SK-N-DZ (cell line): ENCODE measurements at regions not wholly inside any gene's neighbourhood (a gene's known extent, or its start where the extent isn't known, plus 50 kb on each side); places are given as distances from the start of the nearest gene placed in this dataset.

ENCODE experiments used
- DNase-seq: peaks from one replicate; pipeline ENCODE4 v3.0.0-alpha.2; 2015; ENCODE audit warnings: low spot score

DNA sequence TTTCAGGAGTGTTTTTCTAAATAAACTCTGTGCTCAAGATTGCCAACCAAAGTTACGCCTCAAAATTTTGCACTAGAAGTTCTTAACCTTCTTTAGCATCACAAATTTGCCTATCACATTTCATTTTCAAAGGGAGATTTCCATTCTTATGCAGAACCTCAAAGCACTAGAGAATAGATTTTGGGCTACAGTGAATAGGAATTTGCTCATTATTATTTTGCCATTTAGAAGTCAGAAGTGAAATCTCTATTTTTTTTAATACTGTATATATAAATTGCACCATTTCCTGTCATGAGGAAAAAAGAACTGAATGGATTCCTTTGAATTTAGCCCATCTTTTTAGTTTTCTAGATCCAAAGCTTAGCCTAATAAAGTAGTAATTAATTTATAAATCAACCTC lies 796.4 kb downstream of the ADGRL2 start:
- no peak for DNase-seq

DNA sequence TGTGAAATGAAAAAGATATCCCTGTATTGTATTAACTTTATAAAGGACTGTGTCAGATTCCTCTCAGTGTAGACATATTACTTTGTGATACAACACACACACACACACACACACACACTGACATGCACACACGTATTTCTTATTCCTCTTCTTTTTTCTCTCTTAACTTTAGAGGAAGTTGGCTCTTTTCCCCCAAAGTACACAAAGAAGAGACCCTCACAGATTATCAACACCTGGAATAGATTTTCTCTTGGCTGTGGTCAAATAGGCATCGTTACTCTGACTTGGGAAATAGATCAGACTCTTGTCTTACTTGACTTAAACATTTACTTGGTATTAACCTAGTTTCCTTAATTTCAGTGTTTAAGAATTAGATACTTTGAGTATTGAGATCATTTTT lies 792.8 kb downstream of the ADGRL2 start:
- DNase-seq = no peak

DNA sequence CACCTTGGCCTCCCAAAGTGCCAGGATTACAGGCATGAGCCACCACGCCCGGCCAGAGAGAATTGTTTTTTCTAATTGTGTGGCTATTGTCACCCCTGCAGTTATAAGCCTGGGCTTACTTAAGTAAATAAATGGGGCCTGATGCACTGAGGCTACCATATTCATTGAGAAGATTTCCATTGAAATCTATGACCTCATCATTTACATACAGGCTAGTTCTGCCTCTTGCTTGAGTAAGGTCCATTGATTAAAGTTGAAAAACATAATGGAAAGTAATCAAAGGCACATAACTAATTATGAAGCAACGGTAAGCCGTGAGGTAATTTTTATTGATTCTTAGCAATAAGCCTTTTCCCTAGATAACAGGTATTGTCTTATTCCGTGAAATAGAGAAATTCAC lies 788.9 kb downstream of the ADGRL2 start:
- no peak for DNase-seq

DNA sequence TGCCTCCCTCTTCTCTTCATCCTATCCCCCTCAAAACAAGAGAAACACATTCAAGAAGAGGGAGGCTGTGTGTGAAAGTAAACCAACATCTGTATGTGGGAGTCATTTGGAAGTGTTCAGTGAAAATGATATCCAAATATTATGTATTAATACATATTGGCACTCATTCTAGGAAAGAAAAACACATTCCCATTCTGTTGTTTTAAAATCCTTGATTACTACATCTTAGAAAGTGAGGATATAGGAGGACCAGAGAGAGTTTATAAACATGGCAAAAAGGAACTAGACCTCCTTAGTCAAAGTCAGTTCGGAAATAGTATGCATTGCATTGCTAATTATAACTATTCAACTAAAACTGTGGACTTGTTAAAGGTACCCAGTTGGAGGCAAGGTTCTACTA lies 786.6 kb downstream of the ADGRL2 start:
- DNase-seq = no peak

DNA sequence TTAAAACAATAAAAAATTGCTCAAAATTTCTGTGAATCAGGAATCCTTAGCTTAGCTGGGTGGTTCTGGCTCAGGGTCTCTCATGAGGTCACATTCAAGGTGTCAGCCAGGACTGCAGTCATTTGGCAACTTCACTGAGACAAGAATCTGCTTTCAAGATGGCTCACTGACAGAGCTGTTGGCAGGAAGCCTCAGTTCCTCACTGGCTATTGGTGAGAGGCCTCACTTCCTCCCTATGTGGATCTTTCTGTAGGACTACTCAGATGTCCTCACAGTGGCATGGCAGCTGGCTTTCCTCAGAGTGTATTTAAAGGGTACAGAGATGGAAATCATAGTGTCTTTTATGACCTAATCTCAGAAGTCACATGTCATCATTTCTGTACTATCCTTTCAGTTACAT lies 785.7 kb downstream of the ADGRL2 start:
- DNase-seq = peak; percentile 2

DNA sequence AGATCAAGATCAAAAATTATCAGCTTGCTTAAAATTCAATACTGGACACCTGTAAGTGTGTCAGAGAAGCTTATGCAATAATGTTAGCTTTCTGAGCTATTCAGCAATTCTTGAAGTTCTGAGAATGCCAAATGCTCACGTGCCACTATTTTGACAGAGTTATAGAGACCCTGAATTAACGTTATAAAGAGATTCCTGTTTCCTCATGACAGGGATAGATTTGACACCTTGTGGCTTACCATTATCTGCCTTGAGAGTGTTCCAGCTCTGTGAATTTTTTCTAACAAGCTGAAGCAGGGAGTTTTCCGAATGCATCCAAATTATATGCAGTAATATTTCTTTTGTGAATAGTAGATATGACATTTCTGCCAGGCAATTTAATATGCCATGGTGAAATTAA lies 781.6 kb downstream of the ADGRL2 start:
- no peak for DNase-seq

DNA sequence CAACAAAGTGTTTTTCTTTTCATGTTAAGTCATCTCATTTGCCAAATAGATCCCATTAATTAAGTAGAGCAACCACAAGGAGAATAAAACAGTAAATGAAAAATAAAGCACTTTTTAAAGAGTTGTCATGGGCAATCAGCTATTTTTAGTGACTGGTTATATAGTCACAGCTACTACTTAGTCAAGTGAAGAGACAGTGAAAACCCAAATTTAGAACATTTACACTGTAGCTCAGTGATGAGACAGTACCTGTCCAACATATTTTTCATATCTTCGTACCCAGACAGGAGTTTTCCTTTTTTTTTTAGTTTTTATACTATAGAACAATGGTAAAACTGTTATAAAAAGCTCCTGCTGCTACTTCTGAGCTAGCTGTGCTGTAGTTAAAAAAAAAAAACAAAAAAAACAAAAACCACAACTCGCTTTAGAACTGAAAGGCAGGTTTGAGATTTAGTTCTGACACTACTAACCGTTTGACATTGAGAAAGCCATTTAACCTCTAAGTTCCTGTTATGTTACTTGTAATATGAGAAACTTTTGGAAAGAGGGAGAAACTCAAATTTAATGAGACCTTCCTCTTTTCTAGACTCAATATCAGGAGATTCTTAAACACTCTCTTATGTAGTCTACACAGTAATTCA lies 777.5 kb downstream of the ADGRL2 start:
- DNase-seq = no peak

DNA sequence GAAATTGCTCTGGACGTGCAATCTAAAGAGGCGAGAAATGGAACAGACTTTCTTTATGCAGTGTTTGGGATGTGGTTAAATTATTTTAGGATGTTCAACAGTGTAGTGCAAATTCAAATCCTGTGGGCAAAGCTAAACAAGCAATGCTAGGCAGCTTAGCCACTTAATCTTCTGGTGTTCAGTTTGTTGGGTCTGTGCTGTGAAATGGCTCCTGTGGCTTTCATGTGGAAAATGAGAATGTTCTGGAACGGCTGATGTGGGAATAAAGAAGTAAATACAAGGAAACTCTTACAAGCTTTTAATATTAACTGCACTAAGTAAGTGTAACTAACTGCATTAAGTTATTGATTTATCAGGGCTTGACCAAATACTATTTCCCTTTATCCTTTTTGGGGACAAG lies 766.6 kb downstream of the ADGRL2 start:
- DNase-seq = no peak

DNA sequence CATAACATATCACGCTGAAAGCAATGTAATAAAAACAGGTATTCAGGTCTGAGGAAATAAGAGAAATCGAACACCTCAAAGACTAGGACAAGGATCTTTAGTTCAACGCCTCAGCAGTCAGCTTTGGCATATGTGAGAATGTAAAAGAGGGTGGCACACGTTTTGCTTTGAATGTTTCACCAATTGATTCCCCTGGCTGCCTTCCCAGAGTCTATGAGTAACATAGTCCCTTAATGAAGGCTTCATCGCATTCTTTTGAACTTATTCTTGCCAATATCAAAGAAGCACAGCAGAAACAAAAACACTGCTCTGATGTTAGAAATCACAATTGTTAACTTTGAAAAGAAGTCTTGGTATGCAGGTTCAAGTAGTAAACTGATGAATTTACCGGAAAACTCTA lies 764.8 kb downstream of the ADGRL2 start:
- DNase-seq = no peak

DNA sequence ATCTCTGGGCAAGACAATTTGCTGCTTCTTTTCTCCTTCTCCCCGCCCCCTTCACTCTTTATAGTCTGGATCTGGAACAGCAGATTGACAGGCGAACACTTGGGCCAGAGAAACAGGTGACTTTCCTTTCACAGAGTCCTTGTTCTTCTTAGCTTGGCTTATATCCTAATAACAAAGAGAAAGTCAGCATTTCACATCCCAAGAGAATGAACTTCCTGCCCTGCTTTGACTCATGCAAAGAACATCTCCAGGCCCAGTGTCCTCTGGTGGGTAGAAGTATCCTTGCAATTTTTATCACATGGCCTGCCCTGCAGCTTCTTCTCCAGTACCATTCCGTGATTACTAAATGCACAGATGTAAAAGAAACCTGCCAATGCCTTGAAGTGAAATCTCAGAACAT lies 764.4 kb downstream of the ADGRL2 start:
- no peak for DNase-seq

DNA sequence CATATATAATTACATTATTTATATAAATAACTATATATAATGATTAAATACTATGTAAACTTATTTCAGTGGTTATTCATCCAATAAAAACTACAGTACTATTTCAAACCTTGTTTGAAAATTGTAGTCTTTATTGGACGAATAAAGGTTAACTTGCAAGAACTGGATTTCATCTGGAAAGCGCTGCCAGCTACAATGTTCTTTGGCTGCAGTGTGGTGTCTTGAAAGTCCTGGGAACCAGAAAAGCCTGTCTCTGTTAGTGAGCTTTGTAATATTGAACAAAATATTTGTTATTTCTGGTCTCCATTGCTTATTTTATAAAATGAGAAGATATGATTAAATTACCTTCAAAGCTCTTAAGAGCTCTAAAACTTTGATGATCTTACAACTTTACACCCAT lies 763.6 kb downstream of the ADGRL2 start:
- DNase-seq = no peak

DNA sequence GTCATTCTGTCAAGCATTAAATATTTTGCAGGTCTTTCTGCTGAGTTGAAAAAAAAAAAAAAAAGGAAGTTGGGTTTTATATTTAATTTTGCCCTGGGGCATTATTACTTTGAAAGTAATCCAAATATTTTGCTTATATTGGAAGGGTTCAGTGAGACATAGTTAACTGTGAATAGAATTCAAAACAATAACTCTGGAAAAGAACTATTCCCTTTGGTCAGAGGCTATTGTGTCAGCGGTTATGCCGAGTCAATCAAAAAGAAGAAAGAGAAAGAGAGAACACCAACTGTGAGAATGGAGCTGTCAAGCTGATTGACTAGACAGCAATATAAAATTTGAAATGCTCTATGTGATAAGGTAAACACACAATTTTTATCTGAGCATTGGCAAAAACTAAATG lies 761.7 kb downstream of the ADGRL2 start:
- DNase-seq = no peak

DNA sequence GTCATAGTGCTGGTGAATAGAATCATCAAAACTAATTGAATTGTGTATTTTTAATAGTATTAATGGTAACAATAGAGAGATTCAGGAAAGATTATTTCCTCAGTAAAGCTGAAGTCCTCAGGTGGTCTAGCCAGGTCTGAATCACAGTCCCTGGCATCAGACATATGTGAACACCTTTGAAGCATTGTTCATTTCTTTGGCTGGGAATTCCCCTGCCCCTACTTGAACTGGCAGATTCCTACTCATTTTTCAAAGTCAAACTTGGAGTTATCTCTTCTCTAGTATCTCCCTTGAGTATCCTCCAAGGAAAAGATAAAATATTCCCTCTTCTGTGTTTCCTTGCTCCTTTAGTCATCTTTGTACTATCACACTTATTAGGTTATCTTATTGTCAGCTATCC lies 759.8 kb downstream of the ADGRL2 start:
- DNase-seq = no peak

DNA sequence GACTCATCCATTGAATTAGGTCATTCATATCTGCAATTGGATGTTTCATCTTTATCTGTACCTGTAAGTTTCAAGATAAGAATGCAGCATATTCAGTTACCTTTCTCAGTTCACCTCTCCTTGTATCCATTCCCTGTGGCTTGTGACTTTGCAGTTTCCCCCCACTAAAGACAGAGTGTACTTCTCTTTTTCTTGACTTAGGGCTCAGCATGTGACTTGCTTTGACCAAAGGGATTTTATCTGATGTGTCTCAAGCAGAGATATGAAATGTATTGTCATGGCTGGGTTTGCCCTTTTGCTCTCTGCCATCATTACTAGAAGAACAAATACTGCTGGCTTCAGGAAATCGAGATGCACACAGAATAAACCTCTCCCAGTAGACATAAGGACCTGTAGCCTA lies 754.8 kb downstream of the ADGRL2 start:
- no peak for DNase-seq

DNA sequence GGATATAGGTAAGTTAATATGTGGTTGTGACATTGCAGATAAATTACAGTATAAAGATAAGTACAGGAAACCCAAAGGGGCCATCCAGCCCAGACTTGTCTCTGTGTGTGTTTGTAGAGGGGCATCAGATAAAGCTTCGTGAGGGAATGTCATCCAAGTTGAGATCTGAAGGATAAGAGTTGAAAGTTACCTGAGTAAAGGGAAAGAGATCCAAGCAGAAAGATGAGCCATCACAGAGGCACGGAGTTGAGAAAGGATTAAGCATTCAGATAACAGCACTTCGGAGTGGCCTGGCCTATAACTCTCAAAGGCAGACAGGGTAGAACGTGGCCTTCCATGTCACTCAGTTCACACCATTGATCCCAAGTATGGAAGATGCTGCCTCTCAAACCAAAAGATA lies 749.1 kb downstream of the ADGRL2 start:
- DNase-seq = no peak

DNA sequence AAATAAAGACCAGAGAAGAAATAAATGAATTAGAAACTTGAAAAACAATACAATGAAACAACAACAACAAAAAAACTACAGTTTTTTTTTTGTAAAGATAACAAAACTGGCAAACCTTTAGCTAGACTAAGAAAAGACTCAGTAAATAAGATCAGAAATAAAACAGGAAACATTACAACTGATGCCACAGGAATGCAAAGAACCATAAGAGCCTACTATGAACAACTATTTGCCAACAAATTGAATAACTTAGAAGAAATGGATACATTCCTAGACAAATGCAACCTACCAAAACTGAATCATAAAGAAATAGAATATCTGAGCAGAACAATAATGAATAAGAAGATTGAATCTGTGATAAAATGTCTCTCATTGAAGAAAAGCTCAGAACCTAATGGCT lies 742.0 kb downstream of the ADGRL2 start:
- no peak for DNase-seq

DNA sequence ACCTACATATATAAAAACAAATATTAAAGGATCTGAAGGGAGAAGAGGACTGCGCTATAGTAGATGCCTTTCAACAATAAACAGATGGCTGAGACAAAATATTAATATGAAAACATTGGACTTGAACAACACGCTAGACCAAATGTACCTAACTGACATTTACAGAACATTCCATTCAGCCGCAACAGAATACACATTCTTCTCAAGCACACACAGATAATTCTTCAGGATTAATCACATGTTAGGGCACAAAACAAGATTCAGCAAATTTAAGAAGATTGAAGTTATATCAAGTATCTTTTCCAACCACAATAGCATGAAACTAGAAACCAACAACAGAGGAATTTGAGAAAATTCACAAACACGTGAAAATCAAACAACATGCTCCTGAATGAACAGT lies 741.4 kb downstream of the ADGRL2 start:
- no peak for DNase-seq

DNA sequence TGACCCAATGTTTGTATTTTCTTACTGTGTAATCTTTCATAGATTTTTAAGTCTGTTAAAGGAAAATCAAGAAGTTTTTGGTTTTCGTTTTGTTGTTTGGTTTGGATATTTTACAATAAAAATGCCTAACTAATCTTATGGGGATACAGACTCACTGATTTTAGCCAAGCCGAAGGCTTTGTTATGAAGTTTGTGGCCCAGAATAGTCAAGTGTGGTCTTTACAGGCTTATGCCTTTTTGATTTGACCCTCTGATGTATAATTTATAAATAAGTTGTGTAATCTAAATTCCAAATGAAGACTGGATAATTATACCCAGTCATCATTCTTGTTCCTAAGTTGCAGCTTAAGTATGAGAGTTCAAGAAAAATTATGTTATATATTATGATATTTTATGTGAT lies 739.3 kb downstream of the ADGRL2 start:
- no peak for DNase-seq

DNA sequence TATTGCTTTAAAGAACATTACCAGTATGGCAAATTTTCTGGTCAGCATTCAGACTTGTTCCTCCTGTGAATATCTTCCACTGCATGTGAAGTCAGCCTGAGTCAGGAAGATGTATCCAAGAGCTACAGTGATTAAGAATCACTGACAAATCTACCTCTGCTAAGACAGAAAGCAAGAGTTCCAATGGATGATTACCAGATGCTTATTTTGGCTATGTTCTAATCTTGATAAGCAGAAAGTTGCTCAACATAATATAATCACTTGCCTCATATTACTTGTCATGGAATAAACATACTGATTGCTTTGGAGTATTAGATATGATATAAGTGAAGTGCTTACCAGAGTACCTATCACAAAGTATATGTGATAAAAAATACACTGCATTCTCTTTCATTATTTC lies 738.1 kb downstream of the ADGRL2 start:
- peak; percentile 35 for DNase-seq

DNA sequence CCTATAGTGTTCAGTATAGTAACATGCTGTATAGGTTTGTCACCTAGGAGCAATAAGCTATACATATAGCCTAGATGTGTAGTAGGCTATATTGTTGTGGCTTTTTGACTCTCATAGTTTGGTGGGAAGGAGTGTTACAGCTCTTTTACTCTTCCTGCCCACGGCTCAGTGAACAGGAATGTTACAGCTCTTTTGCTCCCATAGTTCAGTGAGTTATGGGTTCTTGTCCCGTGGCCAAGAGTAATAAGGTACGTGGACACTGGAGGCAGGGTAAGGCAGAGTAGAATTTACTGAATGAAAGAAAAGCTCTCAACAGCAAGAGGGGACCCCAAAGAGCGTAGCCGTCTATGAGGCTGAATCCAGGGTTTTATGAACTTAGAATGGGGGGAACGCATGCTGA lies 734.3 kb downstream of the ADGRL2 start:
- no peak for DNase-seq

DNA sequence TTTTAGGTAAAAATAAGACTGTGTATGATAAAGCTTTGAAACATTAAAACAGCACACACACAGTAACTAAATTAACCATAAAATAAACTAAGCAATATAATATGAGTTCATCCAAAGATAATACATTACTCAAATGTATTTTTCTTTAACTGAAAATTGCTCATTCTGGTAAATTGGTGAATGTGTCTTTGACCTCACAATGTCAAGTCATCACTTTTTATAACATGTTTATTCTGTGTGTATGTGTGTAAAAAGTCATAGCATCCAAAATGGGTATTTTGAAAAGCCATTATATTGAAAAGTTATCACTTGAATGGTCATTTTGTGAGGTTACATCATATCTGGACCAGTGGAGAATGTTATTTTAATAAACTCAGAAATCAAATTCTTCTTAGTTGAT lies 724.6 kb downstream of the ADGRL2 start:
- no peak for DNase-seq

DNA sequence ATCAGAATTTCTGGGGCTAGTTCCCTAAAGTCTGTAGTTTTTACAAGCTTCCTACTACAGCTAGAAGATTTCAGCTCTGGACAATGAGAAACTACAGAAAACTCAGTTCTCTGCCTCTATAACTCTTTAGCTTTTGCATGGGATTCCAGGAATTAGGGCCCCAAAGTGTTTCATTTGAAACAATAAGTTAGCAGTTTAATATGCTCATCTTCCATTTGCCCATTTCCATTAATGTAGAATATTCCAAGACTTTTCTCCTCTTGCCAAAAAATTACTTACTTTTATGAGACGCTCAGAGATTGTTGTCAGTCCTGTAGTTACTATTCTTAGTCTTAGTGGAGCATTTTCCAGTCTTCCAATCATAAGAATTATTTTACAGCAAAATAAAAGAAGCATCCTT lies 719.9 kb downstream of the ADGRL2 start:
- no peak for DNase-seq

DNA sequence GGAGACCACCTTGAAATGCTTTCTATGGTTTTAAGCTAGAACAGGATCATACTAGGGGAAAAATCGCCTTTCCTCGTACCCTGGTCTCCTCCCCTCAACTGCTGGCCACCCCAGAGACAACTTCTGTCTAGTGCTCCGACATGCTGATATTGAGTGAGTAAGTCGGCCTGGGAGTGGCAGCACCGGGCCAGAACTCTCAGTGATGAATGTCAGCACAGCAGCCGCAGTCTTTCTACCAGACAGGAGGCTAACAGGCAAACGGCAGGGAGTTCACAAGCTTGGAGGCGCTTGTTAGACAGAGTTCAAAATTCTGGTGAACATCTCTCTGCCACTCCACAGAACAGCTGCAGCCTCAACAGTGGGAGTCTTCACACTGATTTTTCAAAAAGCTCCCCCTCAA lies 716.9 kb downstream of the ADGRL2 start:
- peak; percentile 4 for DNase-seq

DNA sequence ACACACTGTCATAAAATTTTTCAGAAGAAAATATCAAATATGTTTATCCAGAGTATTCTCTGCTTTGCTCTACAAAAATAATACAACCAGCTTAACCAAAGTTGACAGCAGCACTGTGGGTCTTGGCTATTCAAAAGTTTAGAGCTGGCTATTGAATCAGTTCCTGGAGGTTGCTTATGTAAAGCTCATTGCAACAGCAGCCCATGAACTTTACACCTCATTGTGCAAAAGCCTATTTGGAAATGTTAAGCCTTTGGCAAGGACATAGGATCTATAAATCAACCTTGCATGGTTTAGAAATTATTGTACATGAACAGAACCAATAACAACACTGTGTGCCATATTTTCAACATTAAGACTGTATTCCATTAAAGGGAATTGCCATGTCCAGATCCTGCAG lies 714.9 kb downstream of the ADGRL2 start:
- DNase-seq = no peak

DNA sequence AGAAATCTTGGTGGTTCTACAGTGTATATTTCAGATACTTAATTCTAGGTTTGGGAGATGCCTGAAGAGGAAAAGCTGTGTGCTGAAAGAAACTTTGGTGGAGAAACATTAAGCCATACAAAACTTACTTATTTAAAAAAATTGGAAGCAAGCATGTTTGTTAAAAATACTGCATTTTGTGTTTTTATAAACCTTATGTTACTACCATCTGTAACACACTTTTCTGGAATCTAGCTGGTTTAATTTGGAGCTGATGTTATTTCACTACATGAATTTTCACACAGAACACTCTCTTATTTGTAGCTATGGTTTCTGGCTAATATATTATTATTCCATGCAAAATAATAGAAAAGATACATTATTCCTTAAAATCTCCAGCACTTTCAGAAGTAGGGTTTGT lies 710.7 kb downstream of the ADGRL2 start:
- no peak for DNase-seq
